Left lung (tissue), 4 donors: ENCODE measurements at regions not wholly inside any gene's neighbourhood (a gene's known extent, or its start where the extent isn't known, plus 50 kb on each side); places are given as distances from the start of the nearest gene placed in this dataset.
"Not testable (repeated sequence)": the region's sequence is repeated elsewhere in the genome, so short reads cannot be mapped to it uniquely, and the experiment has no call there.

Source experiments
- ATAC-seq: fragments of 200-7000 bp; cut with Tn5 transposase; one replicate; pipeline ENCODE4 v1.9.1; 2020; ENCODE audit warnings: moderate library complexity
- DNase-seq, 4 donors: peaks; one replicate each; pipeline ENCODE4 v3.0.0-alpha.2; 2013 to 2020
- H3K27ac ChIP-seq, 2 donors: fragments of 200-600 bp; sonication (generic) in 1 of 2; one replicate each; pipeline versions ENCODE4 v1.5.0 to v1.8.0; 2020 to 2021
- H3K27me3 ChIP-seq, 2 donors: fragments of 200-600 bp; sonication (generic) in 1 of 2; one replicate each; pipeline versions ENCODE4 v1.5.0 to v1.8.0; 2020 to 2021
- H3K36me3 ChIP-seq, 2 donors: fragments of 200-600 bp; sonication (generic) in 1 of 2; one replicate each; pipeline versions ENCODE4 v1.5.0 to v1.8.0; 2020 to 2021
- H3K4me1 ChIP-seq, 2 donors: fragments of 200-600 bp; one replicate each; pipeline ENCODE4 v1.8.0; 2021
- H3K4me3 ChIP-seq, 2 donors: fragments of 200-600 bp; sonication (generic) in 1 of 2; one replicate each; pipeline versions ENCODE4 v1.5.0 to v1.8.0; 2020 to 2021; ENCODE audit warnings: mild to moderate bottlenecking in 1 of 2
- H3K9me3 ChIP-seq, 2 donors: fragments of 200-600 bp; sonication (generic) in 1 of 2; one replicate each; pipeline versions ENCODE4 v1.5.0 to v1.8.0; 2020 to 2021
- intact Hi-C, 2 donors: fragments of 100-400 bp; cut with DNase I; formaldehyde crosslinking; loops; one replicate each; pipeline versions ENCODE4 v1.11.2 to v1.14.2; 2022
- TF ChIP-seq, protein P1 (sequence below), 2 donors: fragments of 200-600 bp; sonication (generic) in 1 of 2; IDR thresholded peaks; one replicate each; pipeline versions ENCODE4 v1.5.0 to v1.8.0; 2021; ENCODE audit warnings: antibody characterized with exemption in 2 of 2
- donor health status: DM: no; HTN: yes; CAD: no.
- donor health status: DM: no; HTN: no; CAD: no.

DNA sequence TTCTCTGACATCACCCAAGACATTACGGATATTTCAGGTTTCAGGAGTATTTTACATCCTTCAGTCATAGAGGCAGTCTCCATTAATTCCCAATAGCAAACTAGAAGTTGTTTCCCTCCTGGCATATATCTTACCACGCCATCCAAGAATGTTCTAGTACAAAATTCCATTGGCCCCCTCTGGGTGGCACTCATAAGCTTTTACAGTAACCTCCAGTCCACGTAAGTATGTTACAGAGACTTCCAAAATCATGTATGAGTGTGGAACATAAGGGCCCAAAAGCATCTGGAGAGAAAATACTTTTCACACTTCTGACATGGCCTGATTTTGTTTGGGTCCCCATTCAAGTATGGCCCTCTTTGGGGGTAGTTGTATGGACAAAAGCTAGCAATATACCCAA, 58.1 kb upstream of the DHRS4 start:
- TF ChIP-seq, protein P1, sequence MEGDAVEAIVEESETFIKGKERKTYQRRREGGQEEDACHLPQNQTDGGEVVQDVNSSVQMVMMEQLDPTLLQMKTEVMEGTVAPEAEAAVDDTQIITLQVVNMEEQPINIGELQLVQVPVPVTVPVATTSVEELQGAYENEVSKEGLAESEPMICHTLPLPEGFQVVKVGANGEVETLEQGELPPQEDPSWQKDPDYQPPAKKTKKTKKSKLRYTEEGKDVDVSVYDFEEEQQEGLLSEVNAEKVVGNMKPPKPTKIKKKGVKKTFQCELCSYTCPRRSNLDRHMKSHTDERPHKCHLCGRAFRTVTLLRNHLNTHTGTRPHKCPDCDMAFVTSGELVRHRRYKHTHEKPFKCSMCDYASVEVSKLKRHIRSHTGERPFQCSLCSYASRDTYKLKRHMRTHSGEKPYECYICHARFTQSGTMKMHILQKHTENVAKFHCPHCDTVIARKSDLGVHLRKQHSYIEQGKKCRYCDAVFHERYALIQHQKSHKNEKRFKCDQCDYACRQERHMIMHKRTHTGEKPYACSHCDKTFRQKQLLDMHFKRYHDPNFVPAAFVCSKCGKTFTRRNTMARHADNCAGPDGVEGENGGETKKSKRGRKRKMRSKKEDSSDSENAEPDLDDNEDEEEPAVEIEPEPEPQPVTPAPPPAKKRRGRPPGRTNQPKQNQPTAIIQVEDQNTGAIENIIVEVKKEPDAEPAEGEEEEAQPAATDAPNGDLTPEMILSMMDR (IDR thresholded peaks at IDR 0.05): no peak
- Histone ChIP-seq H3K27ac (no peak overlapping the region), H3K4me1 (no peaks in the 10 kb centered on the region), H3K27me3 (peaks cover 0 to 3% of the 10 kb centered on the region in 2 donors), H3K9me3 (no peaks in the 10 kb centered on the region), H3K4me3 (no peak overlapping the region), H3K36me3 (no peaks in the 10 kb centered on the region)
- ATAC-seq: no peak
- intact Hi-C loops: no loop called here
- DNase-seq: no peak

DNA sequence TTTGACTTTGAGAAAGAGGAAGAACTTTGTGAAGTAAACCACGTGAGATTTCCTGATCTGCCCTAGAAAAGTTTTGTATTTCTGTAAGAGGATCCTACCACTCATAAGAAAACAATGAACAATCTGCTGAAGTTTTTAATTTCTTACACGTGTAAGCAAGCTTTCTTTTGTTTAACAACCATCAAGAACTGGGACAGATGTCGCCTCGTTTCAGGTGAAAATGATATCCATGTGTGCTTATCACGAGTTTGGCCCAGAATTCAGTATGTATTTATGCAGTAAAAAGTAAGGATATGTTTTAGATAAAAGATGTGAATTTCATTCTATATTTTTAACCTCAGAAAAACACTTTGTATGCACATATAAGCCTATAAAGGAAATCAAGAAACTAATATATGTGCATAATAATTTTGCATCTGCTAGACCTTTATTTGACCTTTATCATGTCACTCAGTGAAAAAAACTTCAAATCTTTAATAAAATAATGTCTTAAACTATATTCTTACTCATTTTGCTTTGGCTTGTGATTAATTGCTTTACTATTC, 56.9 kb upstream of the DHRS4 start:
- H3K36me3 ChIP-seq: no peaks in the 10 kb centered on the region
- ATAC-seq: no peak
- H3K4me1 ChIP-seq: no peaks in the 10 kb centered on the region
- H3K9me3 ChIP-seq: no peaks in the 10 kb centered on the region
- H3K4me3 ChIP-seq: no peak overlapping the region
- intact Hi-C loops: no loop called here
- TF ChIP-seq, protein P1 (IDR thresholded peaks at IDR 0.05): no peak
- H3K27ac ChIP-seq: no peak overlapping the region
- no peak for DNase-seq
- H3K27me3 ChIP-seq: peaks cover 0 to 2% of the 10 kb centered on the region in 2 donors

DNA sequence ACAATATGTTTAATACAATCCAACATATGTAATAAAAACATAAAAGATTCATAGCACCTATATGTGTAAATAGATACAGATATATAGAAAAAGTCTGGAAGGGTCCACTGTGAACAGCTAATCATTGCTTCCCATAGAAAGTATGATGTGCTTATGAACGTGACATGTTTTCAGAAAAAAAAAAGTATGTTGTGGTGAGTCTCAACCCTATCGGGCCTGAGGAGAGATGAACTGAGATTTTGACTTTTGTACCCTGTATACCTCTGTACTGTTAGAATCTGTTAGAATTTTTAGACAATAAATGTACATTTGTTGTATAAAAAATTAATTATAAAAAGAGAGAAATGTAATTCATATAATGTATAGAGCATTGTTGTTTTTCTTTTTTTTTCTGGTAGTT, 56.3 kb upstream of the DHRS4 start:
- H3K9me3 ChIP-seq, H3K27ac ChIP-seq, H3K4me1 ChIP-seq, H3K36me3 ChIP-seq, H3K27me3 ChIP-seq, ATAC-seq, H3K4me3 ChIP-seq, DNase-seq, intact Hi-C loops: not testable (repeated sequence)

DNA sequence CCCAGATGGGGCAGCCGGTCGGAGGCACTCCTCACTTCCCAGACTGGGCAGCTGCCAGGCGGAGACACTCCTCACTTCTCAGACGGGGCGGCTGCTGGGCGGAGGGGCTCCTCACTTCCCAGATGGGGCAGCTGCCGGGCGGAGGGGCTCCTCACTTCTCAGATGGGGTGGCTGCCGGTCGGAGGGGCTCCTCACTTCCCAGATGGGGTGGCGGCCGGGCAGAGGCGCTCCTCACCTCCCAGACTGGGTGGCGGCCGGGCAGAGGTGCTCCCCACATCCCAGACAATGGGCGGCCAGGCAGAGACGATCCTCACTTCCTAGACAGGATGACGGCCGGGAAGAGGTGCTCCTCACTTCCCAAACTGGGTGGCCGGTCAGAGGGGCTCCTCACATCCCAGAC, 55.2 kb upstream of the DHRS4 start:
- H3K36me3 ChIP-seq, ATAC-seq, DNase-seq, H3K4me3 ChIP-seq, H3K27ac ChIP-seq, H3K4me1 ChIP-seq, H3K9me3 ChIP-seq, intact Hi-C loops, H3K27me3 ChIP-seq: not testable (repeated sequence)

DNA sequence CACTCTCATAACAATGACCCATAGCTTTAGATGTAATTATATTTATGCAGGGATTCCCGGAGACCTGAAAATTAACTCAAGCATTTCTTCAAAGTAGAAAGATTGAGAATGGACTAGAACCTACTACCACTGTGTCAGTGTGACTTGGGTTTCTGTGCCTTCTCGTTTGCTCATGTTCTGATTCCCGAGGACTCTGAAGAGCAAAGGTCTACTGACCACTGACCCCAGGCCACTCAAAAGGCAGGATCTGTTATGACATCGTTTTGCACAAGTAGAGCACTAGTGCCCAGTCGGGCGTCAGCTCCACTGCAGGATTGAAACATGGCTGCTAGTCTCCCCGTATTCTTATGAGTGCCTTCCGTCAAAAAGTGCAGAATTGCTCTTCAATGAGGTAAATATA, 53.8 kb upstream of the DHRS4 start:
- ATAC-seq: no peak
- H3K4me1 ChIP-seq: no peaks in the 10 kb centered on the region
- peaks cover 0 to 6% of the 10 kb centered on the region in 2 donors for H3K27me3 ChIP-seq
- H3K9me3 ChIP-seq: no peaks in the 10 kb centered on the region
- H3K4me3 ChIP-seq: no peak overlapping the region
- TF ChIP-seq, protein P1 (IDR thresholded peaks at IDR 0.05): no peak
- no peak for DNase-seq
- H3K36me3 ChIP-seq: no peaks in the 10 kb centered on the region
- intact Hi-C loops: no loop called here
- H3K27ac ChIP-seq: no peak overlapping the region

DNA sequence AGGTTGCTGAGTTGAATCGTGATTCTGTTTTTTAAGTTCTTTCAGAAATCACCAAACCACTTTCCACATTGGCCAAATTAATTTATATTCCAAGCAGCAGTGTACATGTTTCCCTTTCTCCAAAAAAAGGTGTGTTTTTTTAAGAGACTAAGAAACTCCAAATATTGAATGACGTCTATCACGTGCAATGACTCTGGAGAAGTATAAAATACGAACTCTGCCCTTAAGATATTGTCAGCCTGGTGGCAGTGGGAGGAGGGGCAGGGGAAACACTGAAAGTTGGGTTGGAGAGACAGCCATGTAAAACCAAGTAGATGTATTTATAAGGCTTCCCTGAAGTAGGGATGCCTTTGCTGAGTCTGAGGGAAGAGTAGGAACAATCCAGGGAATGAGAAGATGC, 50.1 kb upstream of the DHRS4 start:
- ATAC-seq (no peak), DNase-seq (no peak)
- Histone ChIP-seq H3K4me3 (no peak overlapping the region), H3K9me3 (no peaks in the 10 kb centered on the region), H3K27ac (no peak overlapping the region), H3K4me1 (no peaks in the 10 kb centered on the region), H3K27me3 (peaks cover 0 to 9% of the 10 kb centered on the region in 2 donors), H3K36me3 (no peaks in the 10 kb centered on the region)
- intact Hi-C loops: no loop called here
- TF ChIP-seq, protein P1 (IDR thresholded peaks at IDR 0.05): no peak
